ENCODE measurements at regions not wholly inside any gene's neighbourhood (a gene's known extent, or its start where the extent isn't known, plus 50 kb on each side); places are given as distances from the start of the nearest gene placed in this dataset.

- H3K4me3 ChIP-seq (ENCODE audit: insufficient read depth, low read length, poor library complexity, severe bottlenecking) = no peak overlapping the region
- no peak overlapping the region for H3K9ac ChIP-seq (ENCODE audit: low read length)
- no peaks in the 10 kb centered on the region for H3F3A ChIP-seq (ENCODE audit: insufficient read depth)
- no peak overlapping the region for H2AFZ ChIP-seq (ENCODE audit: low read depth, low read length, severe bottlenecking)
- H3K4me2 ChIP-seq (ENCODE audit: low read depth, low read length, poor library complexity, severe bottlenecking) = no peak overlapping the region
- H3K27ac ChIP-seq (ENCODE audit: low read depth, low read length) = no peak overlapping the region
- no peaks in the 10 kb centered on the region for H3K9me2 ChIP-seq (replicated peaks; ENCODE audit: insufficient read depth, low read length)
- H3K9me3 ChIP-seq (ENCODE audit: insufficient read depth, low read length) = 0 out of 2 replicates have a peak, but pooled peaks cover 4% of the 10 kb centered on the region
- TF ChIP-seq EZH2phosphoT487 (conservative IDR thresholded peaks at IDR 0.05; ENCODE audit: low read length) = no peak
- TF ChIP-seq, protein P1, sequence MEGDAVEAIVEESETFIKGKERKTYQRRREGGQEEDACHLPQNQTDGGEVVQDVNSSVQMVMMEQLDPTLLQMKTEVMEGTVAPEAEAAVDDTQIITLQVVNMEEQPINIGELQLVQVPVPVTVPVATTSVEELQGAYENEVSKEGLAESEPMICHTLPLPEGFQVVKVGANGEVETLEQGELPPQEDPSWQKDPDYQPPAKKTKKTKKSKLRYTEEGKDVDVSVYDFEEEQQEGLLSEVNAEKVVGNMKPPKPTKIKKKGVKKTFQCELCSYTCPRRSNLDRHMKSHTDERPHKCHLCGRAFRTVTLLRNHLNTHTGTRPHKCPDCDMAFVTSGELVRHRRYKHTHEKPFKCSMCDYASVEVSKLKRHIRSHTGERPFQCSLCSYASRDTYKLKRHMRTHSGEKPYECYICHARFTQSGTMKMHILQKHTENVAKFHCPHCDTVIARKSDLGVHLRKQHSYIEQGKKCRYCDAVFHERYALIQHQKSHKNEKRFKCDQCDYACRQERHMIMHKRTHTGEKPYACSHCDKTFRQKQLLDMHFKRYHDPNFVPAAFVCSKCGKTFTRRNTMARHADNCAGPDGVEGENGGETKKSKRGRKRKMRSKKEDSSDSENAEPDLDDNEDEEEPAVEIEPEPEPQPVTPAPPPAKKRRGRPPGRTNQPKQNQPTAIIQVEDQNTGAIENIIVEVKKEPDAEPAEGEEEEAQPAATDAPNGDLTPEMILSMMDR (IDR thresholded peaks at IDR 0.05; ENCODE audit: insufficient read depth, low read length, poor library complexity, severe bottlenecking) = no peak
- no peaks in the 10 kb centered on the region for H3K79me2 ChIP-seq (ENCODE audit: insufficient read depth, low read length)
- no peaks in the 10 kb centered on the region for H4K20me1 ChIP-seq (ENCODE audit: low read depth, low read length)
- H3K36me3 ChIP-seq (ENCODE audit: low read length) = no peaks in the 10 kb centered on the region
- H3K27me3 ChIP-seq (ENCODE audit: low read length) = no peaks in the 10 kb centered on the region
Measured at GRCh38 chr7:13288516-13288915, 601.1 kb downstream of the ARL4A start.

GRCh38 chr7:13290975-13291374 is 603.5 kb downstream of the ARL4A start:
- TF ChIP-seq, protein P1 (IDR thresholded peaks at IDR 0.05; ENCODE audit: insufficient read depth, low read length, poor library complexity, severe bottlenecking) = no peak
- TF ChIP-seq EZH2phosphoT487 (conservative IDR thresholded peaks at IDR 0.05; ENCODE audit: low read length) = no peak
- no peaks in the 10 kb centered on the region for H3K27me3 ChIP-seq (ENCODE audit: low read length)
- H3K9me2 ChIP-seq (replicated peaks; ENCODE audit: insufficient read depth, low read length) = no peaks in the 10 kb centered on the region
- H3K9ac ChIP-seq (ENCODE audit: low read length) = no peak overlapping the region
- H3K9me3 ChIP-seq (ENCODE audit: insufficient read depth, low read length) = no peaks in the 10 kb centered on the region
- H3K79me2 ChIP-seq (ENCODE audit: insufficient read depth, low read length) = no peaks in the 10 kb centered on the region
- H3K4me3 ChIP-seq (ENCODE audit: insufficient read depth, low read length, poor library complexity, severe bottlenecking) = no peak overlapping the region
- H3K4me2 ChIP-seq (ENCODE audit: low read depth, low read length, poor library complexity, severe bottlenecking) = no peak overlapping the region
- no peak overlapping the region for H3K27ac ChIP-seq (ENCODE audit: low read depth, low read length)
- no peaks in the 10 kb centered on the region for H3K36me3 ChIP-seq (ENCODE audit: low read length)
- no peak overlapping the region for H2AFZ ChIP-seq (ENCODE audit: low read depth, low read length, severe bottlenecking)
- H4K20me1 ChIP-seq (ENCODE audit: low read depth, low read length) = no peaks in the 10 kb centered on the region
- H3F3A ChIP-seq (ENCODE audit: insufficient read depth) = no peaks in the 10 kb centered on the region

DNA sequence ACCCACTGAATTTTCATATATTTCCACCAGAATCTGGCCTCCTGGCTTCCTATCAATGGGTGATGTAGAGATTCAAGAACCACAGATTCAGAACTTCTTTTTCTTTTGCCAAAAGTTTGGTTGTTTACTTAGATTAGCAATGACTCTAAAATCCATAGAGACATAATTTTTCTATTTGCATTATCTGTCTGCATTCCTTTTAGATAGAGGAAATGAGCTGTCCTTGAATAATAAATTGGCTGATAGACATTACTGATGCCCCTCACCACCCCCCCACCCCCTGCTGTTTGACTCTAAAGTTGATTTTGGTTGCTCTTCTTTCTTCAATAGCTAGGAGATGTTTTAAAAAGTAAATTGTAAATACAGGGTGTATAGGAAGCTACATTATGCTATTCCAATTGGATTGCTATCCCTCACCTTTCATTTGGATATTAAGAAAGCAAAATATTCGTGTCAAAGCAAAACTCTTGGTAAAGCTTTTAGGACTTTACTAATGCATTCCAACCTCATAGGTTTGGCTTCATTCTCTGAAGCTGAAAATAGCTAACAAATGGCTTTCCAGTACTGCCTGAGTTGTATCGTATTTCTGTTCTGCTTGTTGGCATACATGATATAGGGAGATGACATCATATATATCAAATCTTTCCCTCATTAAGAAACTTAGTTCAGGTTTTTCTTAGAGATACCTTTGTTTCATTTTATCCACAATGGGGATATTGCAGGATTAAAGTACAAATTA is 606.0 kb downstream of the ARL4A start:
- H3K27ac ChIP-seq (ENCODE audit: low read depth, low read length) = no peak overlapping the region
- H3K36me3 ChIP-seq (ENCODE audit: low read length) = no peaks in the 10 kb centered on the region
- H3F3A ChIP-seq (ENCODE audit: insufficient read depth) = no peaks in the 10 kb centered on the region
- H3K79me2 ChIP-seq (ENCODE audit: insufficient read depth, low read length) = no peaks in the 10 kb centered on the region
- no peaks in the 10 kb centered on the region for H3K9me2 ChIP-seq (replicated peaks; ENCODE audit: insufficient read depth, low read length)
- TF ChIP-seq, protein P1 (IDR thresholded peaks at IDR 0.05; ENCODE audit: insufficient read depth, low read length, poor library complexity, severe bottlenecking) = no peak
- TF ChIP-seq EZH2phosphoT487 (conservative IDR thresholded peaks at IDR 0.05; ENCODE audit: low read length) = no peak
- H2AFZ ChIP-seq (ENCODE audit: low read depth, low read length, severe bottlenecking) = no peak overlapping the region
- no peaks in the 10 kb centered on the region for H3K27me3 ChIP-seq (ENCODE audit: low read length)
- no peaks in the 10 kb centered on the region for H4K20me1 ChIP-seq (ENCODE audit: low read depth, low read length)
- no peak overlapping the region for H3K4me2 ChIP-seq (ENCODE audit: low read depth, low read length, poor library complexity, severe bottlenecking)
- H3K9ac ChIP-seq (ENCODE audit: low read length) = no peak overlapping the region
- H3K9me3 ChIP-seq (ENCODE audit: insufficient read depth, low read length) = no peaks in the 10 kb centered on the region
- no peak overlapping the region for H3K4me3 ChIP-seq (ENCODE audit: insufficient read depth, low read length, poor library complexity, severe bottlenecking)

Data from SU-DHL-6 (cell line).